Central memory CD4-positive, alpha-beta T cell (primary cell): ENCODE measurements at regions not wholly inside any gene's neighbourhood (a gene's known extent, or its start where the extent isn't known, plus 50 kb on each side); places are given as distances from the start of the nearest gene placed in this dataset.

Experiments
- DNase-seq: peaks from one replicate; pipeline ENCODE4 v3.0.0; 2022

DNA sequence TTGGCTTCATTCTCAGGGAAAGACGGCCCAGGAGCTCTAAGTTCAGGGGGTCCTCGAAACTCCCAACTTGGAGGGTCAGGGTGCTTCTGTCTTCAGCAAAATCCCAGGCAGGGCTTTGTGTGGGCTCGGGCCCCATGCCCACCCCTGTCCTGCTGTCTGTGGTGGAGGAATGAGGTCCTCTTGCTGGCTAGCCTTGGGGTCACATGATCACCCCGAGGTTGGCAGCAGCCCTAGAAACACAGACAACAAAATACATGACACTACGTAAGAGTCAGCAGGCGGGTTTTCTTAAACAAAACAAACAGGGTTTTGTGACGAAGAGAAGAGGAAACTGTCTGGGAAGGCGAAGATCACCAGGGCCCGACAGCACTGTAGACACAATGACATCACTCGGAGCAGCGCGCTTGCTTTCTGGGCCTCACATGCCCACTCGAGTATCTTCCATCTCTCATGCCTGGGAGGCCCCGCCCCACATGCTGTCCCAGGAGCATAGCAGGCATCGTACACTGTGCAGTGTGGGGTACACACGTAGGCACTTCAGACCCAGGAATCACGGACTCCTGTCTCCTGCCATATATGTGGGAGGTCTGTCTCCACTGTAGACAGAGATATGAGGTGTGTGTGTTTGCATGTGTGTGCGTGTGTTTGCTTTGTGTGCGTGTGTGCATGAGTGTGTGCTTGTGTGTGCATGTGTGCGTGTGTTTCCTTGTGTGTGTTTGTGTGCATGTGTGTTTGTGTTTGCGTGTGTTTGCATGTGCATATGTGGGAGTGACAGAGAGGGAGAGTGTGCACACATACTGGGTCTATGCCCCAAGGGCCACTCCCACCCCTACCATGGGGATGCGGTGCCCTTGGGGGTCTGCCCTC is 94.7 kb downstream of the SIK1 start:
- DNase-seq = no peak

DNA sequence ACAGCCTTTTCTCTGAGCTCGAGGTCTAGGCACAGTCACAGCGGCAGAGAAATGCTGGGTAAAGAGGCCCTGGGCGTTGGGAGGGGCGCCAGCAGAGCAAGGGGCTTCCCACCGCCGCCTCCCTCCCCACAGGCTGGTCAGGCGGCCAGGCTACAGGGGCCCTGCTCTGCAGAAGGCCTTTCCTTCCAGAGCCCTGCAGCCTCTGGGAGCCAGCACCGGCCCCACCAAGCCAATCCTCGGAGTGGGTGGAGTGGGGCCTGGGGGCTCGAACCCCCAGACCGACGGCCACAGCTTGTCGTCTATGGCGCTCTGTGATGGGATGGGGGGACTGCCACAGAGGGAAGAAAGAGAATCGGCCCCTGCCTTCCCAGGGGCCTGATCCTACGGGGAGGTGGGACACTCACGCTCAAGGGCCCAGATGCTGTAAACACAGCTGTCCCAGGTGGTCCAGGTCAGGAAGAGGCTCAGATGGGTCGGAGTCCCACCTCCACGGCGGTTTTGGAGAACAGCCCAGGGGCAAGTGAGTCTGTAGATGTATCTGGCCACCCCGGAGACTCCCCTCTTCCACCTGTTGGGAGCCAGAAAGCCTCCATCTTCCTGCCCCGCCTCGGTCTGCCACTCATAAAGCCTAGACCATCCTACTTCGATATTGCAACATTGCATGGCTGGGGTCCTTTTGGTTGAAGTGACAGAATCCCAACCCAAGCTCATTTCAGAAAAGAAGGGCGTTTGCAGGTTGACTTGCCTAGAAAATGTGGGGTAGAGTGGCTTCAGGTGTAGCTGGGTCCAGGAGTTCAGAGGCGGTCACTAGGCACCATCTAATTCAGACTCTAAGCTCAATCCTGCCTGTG is 95.6 kb downstream of the SIK1 start:
- DNase-seq = no peak

GRCh38 chr21:43330306-43330881 is 96.5 kb downstream of the SIK1 start:
- no peak for DNase-seq

DNA sequence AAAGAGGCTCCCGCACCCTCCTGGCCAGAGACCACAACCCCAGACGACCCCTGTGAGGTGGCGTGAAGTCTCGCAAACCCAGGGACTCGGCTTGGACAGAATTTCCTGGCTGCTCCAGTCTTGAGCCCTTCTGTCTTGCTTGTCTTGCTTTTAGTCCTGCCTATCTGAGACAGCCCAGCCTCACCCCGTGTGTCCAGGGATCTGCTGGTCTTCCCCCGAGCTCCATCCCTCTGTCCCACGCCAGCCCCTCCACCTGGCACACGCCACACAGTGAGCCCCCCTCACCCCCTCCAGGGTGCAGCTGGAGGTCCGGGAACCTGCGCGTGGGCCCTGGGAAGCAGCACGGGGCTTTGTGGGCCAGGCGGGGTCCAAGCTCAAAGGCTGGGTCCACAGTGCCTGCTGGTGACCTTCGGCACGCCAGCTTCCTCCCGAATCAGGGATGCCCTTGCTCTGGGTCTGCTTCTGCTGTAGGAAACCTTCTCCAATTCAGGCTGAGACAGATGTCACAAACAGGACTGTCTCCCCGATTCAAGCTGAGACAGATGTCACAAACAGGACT is 97.1 kb downstream of the SIK1 start:
- DNase-seq = no peak

GRCh38 chr21:43328958-43329691 is 97.8 kb downstream of the SIK1 start:
- no peak for DNase-seq

- DNase-seq = no peak
Measured at GRCh38 chr21:43328185-43328957, 98.6 kb downstream of the SIK1 start.

- DNase-seq = no peak
Measured at GRCh38 chr21:43325968-43326715, 100.8 kb downstream of the SIK1 start.

DNA sequence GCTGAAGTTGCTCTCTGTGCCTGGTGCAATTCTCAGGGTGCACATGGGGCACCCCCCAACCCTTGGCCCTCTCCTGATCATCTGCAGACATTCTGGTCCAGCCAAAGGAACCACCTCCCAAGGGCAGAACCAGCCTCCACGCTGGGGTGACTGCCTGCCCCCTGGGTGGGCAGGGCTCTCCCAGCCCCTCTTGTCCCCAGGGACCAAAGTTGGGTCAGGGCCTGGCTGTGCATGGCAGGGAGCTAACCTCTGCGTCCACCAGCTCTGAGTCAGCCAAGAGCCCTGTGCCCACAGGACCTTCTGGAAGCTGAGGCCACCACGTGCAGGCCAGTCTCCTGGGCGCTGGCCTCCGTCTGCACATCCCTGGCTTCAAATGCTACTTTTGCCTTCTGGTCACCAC is 101.9 kb downstream of the SIK1 start:
- no peak for DNase-seq

GRCh38 chr21:43324596-43324995 is 102.3 kb downstream of the SIK1 start:
- DNase-seq = no peak

GRCh38 chr21:43323244-43324005 is 103.5 kb downstream of the SIK1 start:
- no peak for DNase-seq

GRCh38 chr21:43322805-43323204 is 104.1 kb downstream of the SIK1 start:
- no peak for DNase-seq

- no peak for DNase-seq
Measured at GRCh38 chr21:43322311-43322710, 104.6 kb downstream of the SIK1 start.

DNA sequence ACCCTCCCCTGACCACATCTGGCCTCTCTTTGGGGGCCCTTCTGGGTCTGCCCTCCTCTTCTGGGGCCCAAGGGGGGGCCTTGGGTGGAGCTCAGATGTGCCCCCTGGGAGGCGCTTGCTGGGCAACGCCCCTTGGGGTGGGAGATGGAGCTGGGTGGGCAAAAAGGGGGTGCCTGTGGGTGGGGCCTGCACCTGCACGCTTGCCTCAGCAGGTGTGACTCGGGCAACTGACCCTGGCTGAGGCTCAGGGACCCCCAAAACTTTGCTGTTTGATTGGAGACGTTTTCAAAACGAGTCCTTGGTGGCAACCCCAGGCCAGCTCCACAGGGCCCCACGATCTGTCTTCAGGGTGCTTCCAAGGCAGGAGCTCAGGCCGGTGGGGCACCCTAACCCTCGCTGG is 105.3 kb downstream of the SIK1 start:
- DNase-seq = no peak

GRCh38 chr21:43321111-43321510 is 105.8 kb downstream of the SIK1 start:
- DNase-seq = no peak

- no peak for DNase-seq
Measured at GRCh38 chr21:43320526-43320925, 106.4 kb downstream of the SIK1 start.

GRCh38 chr21:43318841-43319781 is 107.8 kb downstream of the SIK1 start:
- no peak for DNase-seq

GRCh38 chr21:43318368-43318767 is 108.6 kb downstream of the SIK1 start:
- no peak for DNase-seq

GRCh38 chr21:43317959-43318358 is 109.0 kb downstream of the SIK1 start:
- DNase-seq = no peak

GRCh38 chr21:43317254-43317748 is 109.6 kb downstream of the SIK1 start:
- DNase-seq = no peak
